ENCODE measurements at regions not wholly inside any gene's neighbourhood (a gene's known extent, or its start where the extent isn't known, plus 50 kb on each side); places are given as distances from the start of the nearest gene placed in this dataset.

DNA sequence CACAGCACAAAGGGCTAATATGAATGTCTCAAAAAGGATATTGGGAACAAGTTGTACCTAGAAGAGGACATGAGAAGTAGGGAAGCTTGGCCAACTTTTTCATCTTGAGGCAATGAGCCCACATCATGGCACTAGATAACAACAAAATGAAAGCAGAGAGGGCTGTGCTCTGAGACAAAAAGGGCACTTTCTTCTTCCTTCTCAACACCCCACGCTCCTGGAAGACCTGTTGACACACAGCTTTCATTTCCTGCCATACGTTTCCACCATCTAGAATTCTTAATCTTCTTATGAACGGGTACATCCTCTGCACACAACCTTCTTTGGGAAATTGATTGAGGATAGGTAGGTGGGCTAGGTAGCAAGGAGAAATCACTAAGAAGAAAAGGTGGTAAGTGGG lies 187.8 kb upstream of the STXBP5 start:
- H3K9ac ChIP-seq (ENCODE audit: low read length) = no peak overlapping the region
- no peak overlapping the region for H3K4me3 ChIP-seq (ENCODE audit: low read depth, low read length)
- H3K4me1 ChIP-seq (ENCODE audit: control insufficient read depth, insufficient read depth, low read length) = no peaks in the 10 kb centered on the region
- no peaks in the 10 kb centered on the region for H3K27me3 ChIP-seq (ENCODE audit: control insufficient read depth, insufficient read depth, low read length)
- no peaks in the 10 kb centered on the region for H3K36me3 ChIP-seq (ENCODE audit: control insufficient read depth, insufficient read depth, low read length)
- H3K9me3 ChIP-seq (ENCODE audit: control insufficient read depth, insufficient read depth, low read depth, low read length) = no peaks in the 10 kb centered on the region
- no peak overlapping the region for H3K27ac ChIP-seq (ENCODE audit: low read depth, low read length)

DNA sequence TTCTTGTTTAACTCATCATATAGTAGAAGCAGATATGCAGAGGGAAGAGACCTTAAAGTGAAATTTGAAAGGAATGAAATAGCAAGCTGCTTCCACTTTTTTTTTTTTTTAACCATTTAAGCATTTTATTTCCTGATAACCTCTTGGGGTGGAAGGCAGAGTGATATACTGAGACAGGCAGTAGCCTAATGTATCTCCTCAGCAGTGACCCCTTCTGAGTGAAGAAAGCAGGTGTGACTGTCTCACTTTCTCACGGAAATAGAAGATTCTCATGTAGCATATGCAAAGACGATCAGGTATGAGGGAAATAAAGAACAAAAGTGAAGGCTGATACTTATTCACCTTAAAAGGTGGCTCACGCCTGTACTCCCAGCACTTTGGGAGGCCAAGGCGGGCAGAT lies 187.1 kb upstream of the STXBP5 start:
- H3K4me3 ChIP-seq (ENCODE audit: low read depth, low read length) = no peak overlapping the region
- no peaks in the 10 kb centered on the region for H3K27me3 ChIP-seq (ENCODE audit: control insufficient read depth, insufficient read depth, low read length)
- no peak overlapping the region for H3K27ac ChIP-seq (ENCODE audit: low read depth, low read length)
- no peak overlapping the region for H3K9ac ChIP-seq (ENCODE audit: low read length)
- no peaks in the 10 kb centered on the region for H3K9me3 ChIP-seq (ENCODE audit: control insufficient read depth, insufficient read depth, low read depth, low read length)
- H3K36me3 ChIP-seq (ENCODE audit: control insufficient read depth, insufficient read depth, low read length) = no peaks in the 10 kb centered on the region
- H3K4me1 ChIP-seq (ENCODE audit: control insufficient read depth, insufficient read depth, low read length) = no peaks in the 10 kb centered on the region

DNA sequence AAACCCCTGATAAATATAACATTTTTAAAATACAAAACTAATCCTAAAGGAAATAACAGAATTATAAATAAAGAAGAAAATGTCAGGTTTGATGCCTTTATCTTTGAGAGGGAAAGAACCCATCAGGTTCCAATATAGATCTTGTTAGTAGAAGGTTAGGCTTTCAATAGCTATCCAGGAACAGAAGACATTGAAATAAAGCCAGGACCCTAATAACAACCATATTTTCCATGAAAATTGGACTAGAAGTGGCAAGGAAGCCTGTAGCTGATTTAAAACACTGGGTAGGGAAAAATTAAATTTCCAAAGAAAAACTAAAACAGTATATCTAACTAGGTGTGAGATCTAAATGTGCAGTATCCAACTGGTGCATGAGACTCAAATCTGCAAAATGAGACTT lies 185.2 kb upstream of the STXBP5 start:
- Histone ChIP-seq H3K27ac (ENCODE audit: low read depth, low read length) (no peak overlapping the region), H3K9me3 (ENCODE audit: control insufficient read depth, insufficient read depth, low read depth, low read length) (no peaks in the 10 kb centered on the region), H3K4me3 (ENCODE audit: low read depth, low read length) (no peak overlapping the region), H3K27me3 (ENCODE audit: control insufficient read depth, insufficient read depth, low read length) (no peaks in the 10 kb centered on the region), H3K36me3 (ENCODE audit: control insufficient read depth, insufficient read depth, low read length) (no peaks in the 10 kb centered on the region), H3K4me1 (ENCODE audit: control insufficient read depth, insufficient read depth, low read length) (no peaks in the 10 kb centered on the region), H3K9ac (ENCODE audit: low read length) (no peak overlapping the region)

DNA sequence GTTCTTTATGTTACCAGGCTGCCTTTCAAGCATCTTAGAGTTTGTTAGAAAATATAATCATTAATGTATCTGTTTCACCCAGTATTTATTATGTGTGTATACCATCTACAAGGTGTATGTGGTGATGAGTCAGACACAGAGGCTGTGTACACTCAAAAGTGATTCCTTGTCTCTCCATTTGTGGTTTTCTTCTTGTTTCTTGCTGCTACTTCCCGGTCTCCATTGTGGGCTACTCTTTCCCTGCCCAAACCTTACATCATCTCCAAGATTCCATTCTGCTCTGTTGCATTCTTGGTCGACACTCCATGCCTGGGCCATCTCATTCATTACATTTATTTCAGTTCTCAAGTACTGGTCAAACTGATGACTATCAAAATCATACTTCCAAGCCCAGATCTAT lies 182.2 kb upstream of the STXBP5 start:
- no peaks in the 10 kb centered on the region for H3K4me1 ChIP-seq (ENCODE audit: control insufficient read depth, insufficient read depth, low read length)
- H3K9ac ChIP-seq (ENCODE audit: low read length) = no peak overlapping the region
- H3K36me3 ChIP-seq (ENCODE audit: control insufficient read depth, insufficient read depth, low read length) = no peaks in the 10 kb centered on the region
- H3K9me3 ChIP-seq (ENCODE audit: control insufficient read depth, insufficient read depth, low read depth, low read length) = no peaks in the 10 kb centered on the region
- no peak overlapping the region for H3K27ac ChIP-seq (ENCODE audit: low read depth, low read length)
- no peak overlapping the region for H3K4me3 ChIP-seq (ENCODE audit: low read depth, low read length)
- H3K27me3 ChIP-seq (ENCODE audit: control insufficient read depth, insufficient read depth, low read length) = no peaks in the 10 kb centered on the region

DNA sequence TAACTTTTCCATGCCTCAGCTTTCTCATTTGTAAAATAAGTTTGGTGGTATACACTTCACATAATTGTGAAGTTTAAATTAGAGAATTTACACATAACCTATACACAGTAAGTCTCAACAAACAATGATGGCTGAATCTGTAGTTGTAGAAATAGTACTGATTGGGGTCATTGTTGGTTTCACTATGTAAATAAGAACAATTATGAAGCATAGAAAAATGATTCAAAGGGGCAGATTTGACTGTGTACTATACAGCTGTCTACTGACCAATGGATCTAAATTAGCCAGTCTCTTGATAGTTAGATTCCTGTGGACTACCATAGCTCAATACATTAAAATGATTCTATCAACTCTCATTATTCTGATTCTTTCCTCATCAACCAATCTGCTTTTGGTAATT lies 181.1 kb upstream of the STXBP5 start:
- Histone ChIP-seq H3K9ac (ENCODE audit: low read length) (no peak overlapping the region), H3K4me3 (ENCODE audit: low read depth, low read length) (no peak overlapping the region), H3K4me1 (ENCODE audit: control insufficient read depth, insufficient read depth, low read length) (no peaks in the 10 kb centered on the region), H3K36me3 (ENCODE audit: control insufficient read depth, insufficient read depth, low read length) (no peaks in the 10 kb centered on the region), H3K27ac (ENCODE audit: low read depth, low read length) (no peak overlapping the region), H3K27me3 (ENCODE audit: control insufficient read depth, insufficient read depth, low read length) (no peaks in the 10 kb centered on the region), H3K9me3 (ENCODE audit: control insufficient read depth, insufficient read depth, low read depth, low read length) (no peaks in the 10 kb centered on the region)

DNA sequence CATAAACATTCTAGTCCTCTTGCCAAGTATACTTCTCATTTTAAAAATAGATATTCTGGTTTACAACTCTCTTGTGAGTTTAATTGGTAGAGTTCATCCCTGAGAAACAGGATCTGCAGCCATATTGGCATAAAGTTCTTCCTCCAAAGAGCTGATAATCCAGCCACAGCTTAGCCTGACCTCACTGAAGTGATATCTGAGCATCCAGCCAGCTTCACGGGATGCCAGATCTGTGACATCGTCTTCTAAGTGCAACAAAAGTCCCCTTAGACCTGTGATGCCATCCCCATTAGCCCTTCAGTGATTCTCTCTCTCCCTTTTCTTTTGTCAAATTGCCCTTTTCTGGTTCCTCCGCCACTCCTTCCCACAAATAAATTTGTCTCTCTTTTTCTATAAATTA lies 180.6 kb upstream of the STXBP5 start:
- Histone ChIP-seq H3K9ac (ENCODE audit: low read length) (no peak overlapping the region), H3K27ac (ENCODE audit: low read depth, low read length) (no peak overlapping the region), H3K36me3 (ENCODE audit: control insufficient read depth, insufficient read depth, low read length) (no peaks in the 10 kb centered on the region), H3K9me3 (ENCODE audit: control insufficient read depth, insufficient read depth, low read depth, low read length) (no peaks in the 10 kb centered on the region), H3K4me3 (ENCODE audit: low read depth, low read length) (no peak overlapping the region), H3K4me1 (ENCODE audit: control insufficient read depth, insufficient read depth, low read length) (no peaks in the 10 kb centered on the region), H3K27me3 (ENCODE audit: control insufficient read depth, insufficient read depth, low read length) (no peaks in the 10 kb centered on the region)

DNA sequence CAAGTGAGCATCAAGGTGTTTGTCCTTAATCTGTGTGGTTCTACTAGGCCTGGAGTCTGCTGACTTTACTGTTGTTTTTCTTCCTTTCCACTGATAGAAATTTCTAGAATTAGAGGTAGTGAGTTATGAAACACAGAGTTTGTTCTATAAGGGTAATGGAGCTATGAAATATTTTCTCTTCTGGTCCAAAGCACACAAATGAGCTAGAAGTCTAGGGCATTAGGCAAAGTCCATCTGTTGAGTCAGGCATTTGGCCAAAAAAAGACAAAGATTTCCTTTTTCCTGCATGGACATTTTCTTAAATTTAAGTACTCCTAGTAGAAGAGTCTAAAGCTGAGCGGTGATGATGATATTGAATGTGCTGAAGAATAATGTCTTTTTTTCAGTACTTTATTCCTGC lies 174.3 kb upstream of the STXBP5 start:
- Histone ChIP-seq H3K27ac (ENCODE audit: low read depth, low read length) (no peak overlapping the region), H3K9ac (ENCODE audit: low read length) (no peak overlapping the region), H3K4me1 (ENCODE audit: control insufficient read depth, insufficient read depth, low read length) (peaks cover 12% of the 10 kb centered on the region), H3K36me3 (ENCODE audit: control insufficient read depth, insufficient read depth, low read length) (no peaks in the 10 kb centered on the region), H3K4me3 (ENCODE audit: low read depth, low read length) (no peak overlapping the region), H3K9me3 (ENCODE audit: control insufficient read depth, insufficient read depth, low read depth, low read length) (no peaks in the 10 kb centered on the region), H3K27me3 (ENCODE audit: control insufficient read depth, insufficient read depth, low read length) (no peaks in the 10 kb centered on the region)

DNA sequence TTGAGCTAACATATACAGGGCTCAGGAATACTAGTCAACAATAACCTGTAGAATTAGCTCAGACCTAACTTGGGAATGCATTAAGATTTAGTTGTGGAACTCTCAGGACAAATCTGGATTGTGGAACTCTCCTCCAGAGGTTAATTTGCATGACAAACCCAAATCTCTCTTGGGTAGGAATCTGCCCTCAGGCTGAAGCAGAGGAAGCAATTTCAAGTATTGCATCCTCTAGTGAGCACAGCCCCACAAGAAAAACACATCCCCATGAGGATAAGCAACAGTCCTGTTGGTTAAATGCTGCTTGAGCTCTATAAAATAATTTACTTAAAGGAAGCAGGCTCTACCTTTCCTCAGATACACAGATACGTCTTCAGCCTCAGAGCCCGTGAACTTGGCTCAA lies 170.9 kb upstream of the STXBP5 start:
- H3K27ac ChIP-seq (ENCODE audit: low read depth, low read length) = peak overlapping the region; percentile 26; the same call in 1 of the 2 replicates
- H3K4me3 ChIP-seq (ENCODE audit: low read depth, low read length) = peak overlapping the region; percentile 9; the same call in 1 of the 2 replicates
- no peaks in the 10 kb centered on the region for H3K9me3 ChIP-seq (ENCODE audit: control insufficient read depth, insufficient read depth, low read depth, low read length)
- H3K27me3 ChIP-seq (ENCODE audit: control insufficient read depth, insufficient read depth, low read length) = no peaks in the 10 kb centered on the region
- peaks cover 12% of the 10 kb centered on the region for H3K4me1 ChIP-seq (ENCODE audit: control insufficient read depth, insufficient read depth, low read length)
- no peaks in the 10 kb centered on the region for H3K36me3 ChIP-seq (ENCODE audit: control insufficient read depth, insufficient read depth, low read length)
- H3K9ac ChIP-seq (ENCODE audit: low read length) = no peak overlapping the region

DNA sequence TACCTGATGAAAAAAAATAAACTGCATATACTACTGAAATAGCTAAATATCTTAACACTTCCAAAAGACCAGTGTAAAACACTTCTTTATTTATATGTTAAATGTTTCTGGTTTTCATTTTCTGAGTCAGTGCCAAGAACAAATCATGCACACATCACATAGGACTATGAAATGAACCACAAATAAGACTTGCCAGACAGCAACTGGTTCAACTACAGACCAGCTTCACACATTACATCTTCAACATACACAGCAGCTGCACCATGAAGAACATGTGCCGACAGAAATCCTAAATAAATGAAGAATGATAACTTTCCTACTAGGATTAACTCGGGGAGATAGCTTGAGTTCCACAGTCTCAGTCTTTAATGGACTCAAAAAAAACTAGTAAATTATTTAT lies 168.3 kb upstream of the STXBP5 start:
- no peak overlapping the region for H3K27ac ChIP-seq (ENCODE audit: low read depth, low read length)
- no peaks in the 10 kb centered on the region for H3K9me3 ChIP-seq (ENCODE audit: control insufficient read depth, insufficient read depth, low read depth, low read length)
- no peak overlapping the region for H3K4me3 ChIP-seq (ENCODE audit: low read depth, low read length)
- no peak overlapping the region for H3K9ac ChIP-seq (ENCODE audit: low read length)
- no peaks in the 10 kb centered on the region for H3K36me3 ChIP-seq (ENCODE audit: control insufficient read depth, insufficient read depth, low read length)
- H3K27me3 ChIP-seq (ENCODE audit: control insufficient read depth, insufficient read depth, low read length) = no peaks in the 10 kb centered on the region
- H3K4me1 ChIP-seq (ENCODE audit: control insufficient read depth, insufficient read depth, low read length) = peaks cover 12% of the 10 kb centered on the region

DNA sequence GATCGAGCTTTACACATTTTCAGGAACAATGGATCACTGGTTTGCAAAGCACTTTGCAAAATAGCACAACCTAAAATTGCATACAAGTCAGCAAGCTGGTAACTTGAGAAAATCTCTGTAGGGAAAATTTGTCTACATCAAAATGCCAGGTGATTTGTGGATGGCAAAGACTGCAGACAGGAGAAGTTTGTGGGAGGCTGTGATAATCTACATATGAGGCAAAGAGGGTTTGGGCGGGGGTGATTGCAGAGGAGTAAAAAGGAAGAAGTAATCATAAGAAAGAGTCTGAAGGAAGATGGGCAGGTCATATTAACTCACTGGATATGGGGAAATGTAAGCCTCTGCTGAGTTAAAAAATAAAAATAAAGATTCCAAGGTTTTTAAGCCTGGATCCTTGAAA lies 166.3 kb upstream of the STXBP5 start:
- Histone ChIP-seq H3K9ac (ENCODE audit: low read length) (no peak overlapping the region), H3K4me1 (ENCODE audit: control insufficient read depth, insufficient read depth, low read length) (peaks cover 9% of the 10 kb centered on the region), H3K36me3 (ENCODE audit: control insufficient read depth, insufficient read depth, low read length) (no peaks in the 10 kb centered on the region), H3K27me3 (ENCODE audit: control insufficient read depth, insufficient read depth, low read length) (no peaks in the 10 kb centered on the region), H3K9me3 (ENCODE audit: control insufficient read depth, insufficient read depth, low read depth, low read length) (no peaks in the 10 kb centered on the region), H3K27ac (ENCODE audit: low read depth, low read length) (no peak overlapping the region), H3K4me3 (ENCODE audit: low read depth, low read length) (no peak overlapping the region)

DNA sequence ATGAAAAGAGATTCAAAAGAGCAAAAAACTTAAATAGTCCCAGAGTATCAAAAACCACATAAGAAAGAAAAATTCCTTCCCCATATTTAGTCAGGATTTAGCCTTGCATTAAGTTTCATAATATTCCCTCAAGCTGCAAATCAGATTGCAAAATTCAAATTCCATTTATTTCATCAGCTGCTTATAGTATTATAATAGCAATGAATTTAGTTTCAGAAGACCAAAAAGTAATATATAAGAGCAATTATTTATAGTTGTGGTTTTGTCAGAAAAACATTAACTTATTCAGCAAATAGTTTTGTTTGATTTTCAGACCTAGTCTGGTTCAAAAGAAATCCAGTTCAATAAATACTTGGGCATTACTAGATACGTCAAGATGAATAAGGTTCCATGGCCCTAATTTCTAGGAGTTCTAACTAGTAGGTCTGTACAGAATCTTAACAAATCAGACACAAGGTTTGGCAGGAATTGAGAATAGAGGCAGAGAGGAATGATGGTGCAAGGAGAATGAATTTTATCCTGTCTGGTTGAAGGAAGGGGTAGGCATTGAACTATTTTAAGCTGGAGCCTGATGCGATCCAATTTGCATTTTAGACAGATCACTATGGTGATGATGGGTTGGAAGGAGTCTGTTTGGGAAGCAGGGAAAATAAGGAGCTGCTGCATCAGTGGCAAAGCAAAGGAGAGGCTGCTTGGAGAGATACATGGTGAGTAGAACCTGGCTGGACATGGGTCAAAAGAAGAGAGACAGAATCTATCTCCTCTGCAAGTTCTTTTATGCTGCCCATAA lies 163.9 kb upstream of the STXBP5 start:
- H3K4me3 ChIP-seq (ENCODE audit: low read depth, low read length) = no peak overlapping the region
- H3K27me3 ChIP-seq (ENCODE audit: control insufficient read depth, insufficient read depth, low read length) = no peaks in the 10 kb centered on the region
- no peaks in the 10 kb centered on the region for H3K4me1 ChIP-seq (ENCODE audit: control insufficient read depth, insufficient read depth, low read length)
- H3K27ac ChIP-seq (ENCODE audit: low read depth, low read length) = no peak overlapping the region
- no peak overlapping the region for H3K9ac ChIP-seq (ENCODE audit: low read length)
- no peaks in the 10 kb centered on the region for H3K36me3 ChIP-seq (ENCODE audit: control insufficient read depth, insufficient read depth, low read length)
- H3K9me3 ChIP-seq (ENCODE audit: control insufficient read depth, insufficient read depth, low read depth, low read length) = peaks cover 18% of the 10 kb centered on the region

All from HUES6 (cell line).